DND-41 (cell line): ENCODE measurements at regions not wholly inside any gene's neighbourhood (a gene's known extent, or its start where the extent isn't known, plus 50 kb on each side); places are given as distances from the start of the nearest gene placed in this dataset.

ENCODE experiments used
- ATAC-seq: fragments of 200-7000 bp; cut with Tn5 transposase; 3 replicates; pipeline ENCODE4 v1.9.1; 2021; ENCODE audit warnings: low read depth; ENCODE audit not compliant: insufficient read depth
- DNase-seq: peaks from one replicate; pipeline ENCODE4 v3.0.0-alpha.2; 2020
- H2AFZ ChIP-seq: 2 replicates; pipeline ENCODE4 v1.6.0; 2012; ENCODE audit warnings: low read depth, low read length
- H3K27ac ChIP-seq: 2 replicates; pipeline ENCODE4 v1.5.1; 2012; ENCODE audit warnings: low read length, inconsistent platforms
- H3K27me3 ChIP-seq: fragments of 200-600 bp; sonication (generic); 2 replicates; pipeline ENCODE4 v1.6.0; 2012; ENCODE audit warnings: low read length, mild to moderate bottlenecking, inconsistent platforms; ENCODE audit not compliant: insufficient read depth, poor library complexity
- H3K36me3 ChIP-seq: 2 replicates; pipeline ENCODE4 v1.5.1; 2012; ENCODE audit warnings: low read length, inconsistent platforms; ENCODE audit not compliant: insufficient read depth
- H3K4me1 ChIP-seq: 2 replicates; pipeline ENCODE4 v1.5.1; 2012; ENCODE audit warnings: mild to moderate bottlenecking, low read length; ENCODE audit not compliant: insufficient read depth
- H3K4me2 ChIP-seq: 2 replicates; pipeline ENCODE4 v1.6.0; 2012; ENCODE audit warnings: mild to moderate bottlenecking, moderate library complexity, low read length, inconsistent platforms; ENCODE audit not compliant: insufficient read depth
- H3K4me3 ChIP-seq, 2 experiments: fragments of 200-600 bp in 1 of 2; shearing (Covaris generic) in 1 of 2; 2 replicates each; pipeline ENCODE4 v1.5.1; 2012 to 2016; ENCODE audit warnings: inconsistent platforms in 2 of 2, low read length in 2 of 2, mild to moderate bottlenecking in 2 of 2, low read depth in 1 of 2, moderate library complexity in 1 of 2
- H3K79me2 ChIP-seq: 2 replicates; pipeline ENCODE4 v1.6.0; 2012; ENCODE audit warnings: low read length, inconsistent platforms; ENCODE audit not compliant: insufficient read depth
- H3K9ac ChIP-seq: 2 replicates; pipeline ENCODE4 v1.6.0; 2012; ENCODE audit warnings: low read depth, mild to moderate bottlenecking, inconsistent platforms, low read length, moderate library complexity
- H3K9me3 ChIP-seq: 2 replicates; pipeline ENCODE4 v1.5.1; 2012; ENCODE audit warnings: low read length, moderate library complexity, mild to moderate bottlenecking, inconsistent platforms; ENCODE audit not compliant: insufficient read depth, severe bottlenecking
- H4K20me1 ChIP-seq: 2 replicates; pipeline ENCODE4 v1.6.0; 2012; ENCODE audit warnings: low read length; ENCODE audit not compliant: insufficient read depth
- CTCF ChIP-seq: IDR thresholded peaks from 2 replicates; pipeline ENCODE4 v1.5.1; 2012; ENCODE audit warnings: borderline replicate concordance, low read length, moderate library complexity, mild to moderate bottlenecking; ENCODE audit not compliant: poor library complexity, severe bottlenecking; ENCODE audit errors: extremely low read depth
- EZH2 ChIP-seq: IDR thresholded peaks from 3 replicates; pipeline ENCODE4 v1.6.1; 2012; ENCODE audit warnings: borderline replicate concordance, low read depth, mild to moderate bottlenecking, moderate library complexity, low read length, inconsistent platforms; ENCODE audit not compliant: severe bottlenecking

- DNase-seq, result no peak
- no peak overlapping the region for H3K9ac ChIP-seq
- H3K9me3 ChIP-seq, result peaks cover 7% of the 10 kb centered on the region
- H3K4me2 ChIP-seq, result no peak overlapping the region
- no peak overlapping the region for H3K27ac ChIP-seq
- H3K4me1 ChIP-seq, result no peaks in the 10 kb centered on the region
- H2AFZ ChIP-seq, result no peak overlapping the region
- H3K4me3 ChIP-seq, result no peak overlapping the region
- ATAC-seq, result no peak
- no peak for TF ChIP-seq EZH2
- TF ChIP-seq CTCF, result no peak
- no peaks in the 10 kb centered on the region for H3K79me2 ChIP-seq
- H4K20me1 ChIP-seq, result no peaks in the 10 kb centered on the region
- H3K27me3 ChIP-seq, result no peaks in the 10 kb centered on the region
- H3K36me3 ChIP-seq, result no peaks in the 10 kb centered on the region
These were observed 296.0 kb downstream of the NDUFA10 start for GRCh38 chr2:239729151-239729550.

- H3K79me2 ChIP-seq, result no peaks in the 10 kb centered on the region
- no peak overlapping the region for H3K27ac ChIP-seq
- no peak for DNase-seq
- ATAC-seq, result no peak
- peaks cover 3% of the 10 kb centered on the region for H3K9me3 ChIP-seq
- no peaks in the 10 kb centered on the region for H3K36me3 ChIP-seq
- H3K27me3 ChIP-seq, result no peaks in the 10 kb centered on the region
- H3K4me1 ChIP-seq, result no peaks in the 10 kb centered on the region
- H2AFZ ChIP-seq, result no peak overlapping the region
- no peak overlapping the region for H3K9ac ChIP-seq
- no peak for TF ChIP-seq EZH2
- TF ChIP-seq CTCF, result no peak
- no peaks in the 10 kb centered on the region for H4K20me1 ChIP-seq
- no peak overlapping the region for H3K4me2 ChIP-seq
- no peak overlapping the region for H3K4me3 ChIP-seq
These were observed 296.4 kb downstream of the NDUFA10 start for GRCh38 chr2:239728751-239729150.

- no peak overlapping the region for H2AFZ ChIP-seq
- DNase-seq (no peak), ATAC-seq (no peak)
- no peaks in the 10 kb centered on the region for H4K20me1 ChIP-seq
- H3K9ac ChIP-seq, result no peak overlapping the region
- no peaks in the 10 kb centered on the region for H3K9me3 ChIP-seq
- no peaks in the 10 kb centered on the region for H3K4me1 ChIP-seq
- H3K27me3 ChIP-seq, result no peaks in the 10 kb centered on the region
- TF ChIP-seq EZH2 (no peak), CTCF (no peak)
- no peak overlapping the region for H3K4me3 ChIP-seq
- H3K4me2 ChIP-seq, result no peak overlapping the region
- H3K36me3 ChIP-seq, result no peaks in the 10 kb centered on the region
- no peak overlapping the region for H3K27ac ChIP-seq
- no peaks in the 10 kb centered on the region for H3K79me2 ChIP-seq
These were observed 297.2 kb downstream of the NDUFA10 start for GRCh38 chr2:239727776-239728600.
